ENCODE measurements at regions not wholly inside any gene's neighbourhood (a gene's known extent, or its start where the extent isn't known, plus 50 kb on each side); places are given as distances from the start of the nearest gene placed in this dataset.
"Not testable (repeated sequence)": the region's sequence is repeated elsewhere in the genome, so short reads cannot be mapped to it uniquely, and the experiment has no call there.

DNA sequence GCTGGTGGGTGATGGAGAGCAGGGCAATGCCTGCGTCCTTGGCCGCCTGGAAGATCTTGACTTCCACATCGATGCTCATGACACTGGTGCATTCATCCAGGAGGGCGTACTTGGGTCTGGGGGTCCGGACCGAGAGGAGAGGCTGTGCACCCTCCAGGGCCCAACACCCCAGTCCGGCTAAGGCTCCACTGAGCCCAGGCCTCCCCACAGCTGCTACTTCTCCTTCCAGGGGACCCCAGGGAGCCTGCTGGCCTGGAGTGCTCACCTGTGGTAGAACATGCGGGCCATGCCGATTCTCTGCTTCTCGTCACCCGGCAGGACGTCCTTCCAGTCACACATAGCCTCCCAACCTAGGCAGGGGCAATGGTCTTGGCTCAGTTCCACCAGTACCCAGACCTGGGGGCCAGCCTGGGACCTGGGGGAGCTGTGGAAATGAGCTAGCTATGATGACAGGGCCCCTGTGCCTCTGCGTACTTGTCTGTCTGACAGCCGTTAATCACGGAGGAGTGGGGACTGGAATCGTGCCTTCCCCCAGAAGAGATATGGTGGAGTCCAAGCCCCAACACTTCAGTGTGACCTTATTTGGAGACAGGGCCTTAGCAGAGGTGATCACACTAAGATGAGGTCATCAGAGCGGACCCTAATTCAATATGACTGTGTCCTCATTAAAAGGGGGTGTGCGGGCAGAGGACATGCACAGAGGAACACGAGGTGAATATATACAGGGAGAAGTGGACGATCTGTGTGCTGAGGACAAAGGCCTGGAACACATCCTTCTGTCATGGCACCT is 1073.3 kb downstream of the RPIA start:
- TF ChIP-seq, protein P1, sequence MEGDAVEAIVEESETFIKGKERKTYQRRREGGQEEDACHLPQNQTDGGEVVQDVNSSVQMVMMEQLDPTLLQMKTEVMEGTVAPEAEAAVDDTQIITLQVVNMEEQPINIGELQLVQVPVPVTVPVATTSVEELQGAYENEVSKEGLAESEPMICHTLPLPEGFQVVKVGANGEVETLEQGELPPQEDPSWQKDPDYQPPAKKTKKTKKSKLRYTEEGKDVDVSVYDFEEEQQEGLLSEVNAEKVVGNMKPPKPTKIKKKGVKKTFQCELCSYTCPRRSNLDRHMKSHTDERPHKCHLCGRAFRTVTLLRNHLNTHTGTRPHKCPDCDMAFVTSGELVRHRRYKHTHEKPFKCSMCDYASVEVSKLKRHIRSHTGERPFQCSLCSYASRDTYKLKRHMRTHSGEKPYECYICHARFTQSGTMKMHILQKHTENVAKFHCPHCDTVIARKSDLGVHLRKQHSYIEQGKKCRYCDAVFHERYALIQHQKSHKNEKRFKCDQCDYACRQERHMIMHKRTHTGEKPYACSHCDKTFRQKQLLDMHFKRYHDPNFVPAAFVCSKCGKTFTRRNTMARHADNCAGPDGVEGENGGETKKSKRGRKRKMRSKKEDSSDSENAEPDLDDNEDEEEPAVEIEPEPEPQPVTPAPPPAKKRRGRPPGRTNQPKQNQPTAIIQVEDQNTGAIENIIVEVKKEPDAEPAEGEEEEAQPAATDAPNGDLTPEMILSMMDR (IDR thresholded peaks at IDR 0.05), result not testable (repeated sequence)
- TF ChIP-seq POLR2A (IDR thresholded peaks at IDR 0.05), result not testable (repeated sequence)
